ENCODE measurements at regions not wholly inside any gene's neighbourhood (a gene's known extent, or its start where the extent isn't known, plus 50 kb on each side); places are given as distances from the start of the nearest gene placed in this dataset.

- DNase-seq (ENCODE audit: insufficient read length, low spot score) (no peak), FAIRE-seq (no peak)
- TF ChIP-seq SPI1 (IDR thresholded peaks at IDR 0.05; ENCODE audit: low read depth, low read length): no peak
- TF ChIP-seq POLR2A (IDR thresholded peaks at IDR 0.05; ENCODE audit: low read depth, low read length): no peak
- no peak for TF ChIP-seq POLR2AphosphoS5 (IDR thresholded peaks at IDR 0.05; ENCODE audit: low read depth, low read length)
- no peak for TF ChIP-seq TAF1 (IDR thresholded peaks at IDR 0.05; ENCODE audit: low read depth, low read length)
- TF ChIP-seq PAX5 (IDR thresholded peaks at IDR 0.05; ENCODE audit: insufficient read depth, low read length, severe bottlenecking): no peak
- no peak for TF ChIP-seq POU2F2 (IDR thresholded peaks at IDR 0.05; ENCODE audit: low read depth, low read length)
These were observed 95.0 kb upstream of the SLC34A2 start for GRCh38 chr4:25560605-25561004.

- FAIRE-seq (no peak), DNase-seq (ENCODE audit: insufficient read length, low spot score) (no peak)
- TF ChIP-seq POLR2A (IDR thresholded peaks at IDR 0.05; ENCODE audit: low read depth, low read length): no peak
- no peak for TF ChIP-seq TAF1 (IDR thresholded peaks at IDR 0.05; ENCODE audit: low read depth, low read length)
These were observed 92.5 kb upstream of the SLC34A2 start for GRCh38 chr4:25563071-25563564.

GRCh38 chr4:25564836-25565235, 90.8 kb upstream of the SLC34A2 start:
- FAIRE-seq: no peak
- DNase-seq (ENCODE audit: insufficient read length, low spot score): no peak
- TF ChIP-seq PAX5 (IDR thresholded peaks at IDR 0.05; ENCODE audit: insufficient read depth, low read length, severe bottlenecking): no peak
- TF ChIP-seq POLR2A (IDR thresholded peaks at IDR 0.05; ENCODE audit: low read depth, low read length): no peak
- no peak for TF ChIP-seq SPI1 (IDR thresholded peaks at IDR 0.05; ENCODE audit: low read depth, low read length)
- no peak for TF ChIP-seq TAF1 (IDR thresholded peaks at IDR 0.05; ENCODE audit: low read depth, low read length)
- TF ChIP-seq POU2F2 (IDR thresholded peaks at IDR 0.05; ENCODE audit: low read depth, low read length): no peak
- no peak for TF ChIP-seq POLR2AphosphoS5 (IDR thresholded peaks at IDR 0.05; ENCODE audit: low read depth, low read length)

GRCh38 chr4:25567253-25567652, 88.4 kb upstream of the SLC34A2 start:
- no peak for TF ChIP-seq SPI1 (IDR thresholded peaks at IDR 0.05; ENCODE audit: low read depth, low read length)
- DNase-seq (ENCODE audit: insufficient read length, low spot score) (no peak), FAIRE-seq (no peak)

- no peak for FAIRE-seq
- TF ChIP-seq TAF1 (IDR thresholded peaks at IDR 0.05; ENCODE audit: low read depth, low read length): no peak
- no peak for TF ChIP-seq POLR2AphosphoS5 (IDR thresholded peaks at IDR 0.05; ENCODE audit: low read depth, low read length)
- no peak for TF ChIP-seq PAX5 (IDR thresholded peaks at IDR 0.05; ENCODE audit: insufficient read depth, low read length, severe bottlenecking)
- no peak for TF ChIP-seq POLR2A (IDR thresholded peaks at IDR 0.05; ENCODE audit: low read depth, low read length)
- no peak for TF ChIP-seq SPI1 (IDR thresholded peaks at IDR 0.05; ENCODE audit: low read depth, low read length)
- TF ChIP-seq POU2F2 (IDR thresholded peaks at IDR 0.05; ENCODE audit: low read depth, low read length): no peak
These were observed 85.9 kb upstream of the SLC34A2 start for GRCh38 chr4:25569716-25570115.

GRCh38 chr4:25575611-25576010, 80.0 kb upstream of the SLC34A2 start:
- FAIRE-seq: no peak
- DNase-seq (ENCODE audit: insufficient read length, low spot score): no peak
- no peak for TF ChIP-seq POLR2AphosphoS5 (IDR thresholded peaks at IDR 0.05; ENCODE audit: low read depth, low read length)
- TF ChIP-seq SPI1 (IDR thresholded peaks at IDR 0.05; ENCODE audit: low read depth, low read length): no peak
- TF ChIP-seq TAF1 (IDR thresholded peaks at IDR 0.05; ENCODE audit: low read depth, low read length): no peak
- no peak for TF ChIP-seq POU2F2 (IDR thresholded peaks at IDR 0.05; ENCODE audit: low read depth, low read length)
- TF ChIP-seq POLR2A (IDR thresholded peaks at IDR 0.05; ENCODE audit: low read depth, low read length): no peak
- TF ChIP-seq PAX5 (IDR thresholded peaks at IDR 0.05; ENCODE audit: insufficient read depth, low read length, severe bottlenecking): no peak

More at GRCh38 chr4:25569716-25570115, 85.9 kb upstream of the SLC34A2 start:
- no peak for DNase-seq (ENCODE audit: insufficient read length, low spot score)

GRCh38 chr4:25578432-25578831, 77.2 kb upstream of the SLC34A2 start:
- no peak for FAIRE-seq
- no peak for DNase-seq (ENCODE audit: insufficient read length, low spot score)
- TF ChIP-seq POU2F2 (IDR thresholded peaks at IDR 0.05; ENCODE audit: low read depth, low read length) (no peak), PAX5 (IDR thresholded peaks at IDR 0.05; ENCODE audit: insufficient read depth, low read length, severe bottlenecking) (no peak)

GRCh38 chr4:25580633-25581467, 74.8 kb upstream of the SLC34A2 start:
- FAIRE-seq: no peak
- TF ChIP-seq POLR2AphosphoS5 (IDR thresholded peaks at IDR 0.05; ENCODE audit: low read depth, low read length) (no peak), POLR2A (IDR thresholded peaks at IDR 0.05; ENCODE audit: low read depth, low read length) (no peak), TAF1 (IDR thresholded peaks at IDR 0.05; ENCODE audit: low read depth, low read length) (no peak), PAX5 (IDR thresholded peaks at IDR 0.05; ENCODE audit: insufficient read depth, low read length, severe bottlenecking) (no peak), POU2F2 (IDR thresholded peaks at IDR 0.05; ENCODE audit: low read depth, low read length) (no peak), SPI1 (IDR thresholded peaks at IDR 0.05; ENCODE audit: low read depth, low read length) (no peak)
- DNase-seq (ENCODE audit: insufficient read length, low spot score): no peak

- DNase-seq (ENCODE audit: insufficient read length, low spot score): no peak
- no peak for TF ChIP-seq POU2F2 (IDR thresholded peaks at IDR 0.05; ENCODE audit: low read depth, low read length)
- no peak for TF ChIP-seq POLR2A (IDR thresholded peaks at IDR 0.05; ENCODE audit: low read depth, low read length)
- TF ChIP-seq SPI1 (IDR thresholded peaks at IDR 0.05; ENCODE audit: low read depth, low read length): no peak
- TF ChIP-seq POLR2AphosphoS5 (IDR thresholded peaks at IDR 0.05; ENCODE audit: low read depth, low read length): no peak
- no peak for TF ChIP-seq TAF1 (IDR thresholded peaks at IDR 0.05; ENCODE audit: low read depth, low read length)
- no peak for TF ChIP-seq PAX5 (IDR thresholded peaks at IDR 0.05; ENCODE audit: insufficient read depth, low read length, severe bottlenecking)
- no peak for FAIRE-seq
These were observed 69.6 kb upstream of the SLC34A2 start for GRCh38 chr4:25585901-25586523.

- no peak for DNase-seq (ENCODE audit: insufficient read length, low spot score)
- FAIRE-seq: no peak
- no peak for TF ChIP-seq POU2F2 (IDR thresholded peaks at IDR 0.05; ENCODE audit: low read depth, low read length)
- no peak for TF ChIP-seq POLR2A (IDR thresholded peaks at IDR 0.05; ENCODE audit: low read depth, low read length)
- no peak for TF ChIP-seq PAX5 (IDR thresholded peaks at IDR 0.05; ENCODE audit: insufficient read depth, low read length, severe bottlenecking)
- no peak for TF ChIP-seq SPI1 (IDR thresholded peaks at IDR 0.05; ENCODE audit: low read depth, low read length)
- TF ChIP-seq TAF1 (IDR thresholded peaks at IDR 0.05; ENCODE audit: low read depth, low read length): no peak
- no peak for TF ChIP-seq POLR2AphosphoS5 (IDR thresholded peaks at IDR 0.05; ENCODE audit: low read depth, low read length)
These were observed 67.4 kb upstream of the SLC34A2 start for GRCh38 chr4:25588206-25588605.

All from GM12891 (cell line).